Esophagus muscularis mucosa (tissue), 4 donors: ENCODE measurements at regions not wholly inside any gene's neighbourhood (a gene's known extent, or its start where the extent isn't known, plus 50 kb on each side); places are given as distances from the start of the nearest gene placed in this dataset.
A peak's percentile ranks its signal among the peaks of the same experiment; 100 is the strongest.

Source experiments
- DNase-seq: peaks from one replicate; pipeline ENCODE4 v3.0.0-alpha.2; 2017; ENCODE audit errors: extremely low spot score
- H3K27ac ChIP-seq, 4 donors: fragments of 200-600 bp; sonication (generic); replicated peaks in 1 of 4; 1 replicate in 3 of 4; 2 replicates in 1 of 4; pipeline ENCODE4 v1.5.1; 2016 to 2019; ENCODE audit warnings: mild to moderate bottlenecking in 1 of 4
- H3K27me3 ChIP-seq, 4 donors: fragments of 200-600 bp; sonication (generic); one replicate each; pipeline versions ENCODE4 v1.5.1 to v1.6.0; 2016 to 2019
- H3K36me3 ChIP-seq, 4 donors: fragments of 200-600 bp; sonication (generic); one replicate each; pipeline ENCODE4 v1.5.1; 2016 to 2019
- H3K4me1 ChIP-seq, 4 donors: fragments of 200-600 bp; sonication (generic); one replicate each; pipeline ENCODE4 v1.5.1; 2016 to 2019
- H3K4me3 ChIP-seq, 4 donors: fragments of 200-600 bp; sonication (generic); 1 replicate in 2 of 4; 2 replicates in 2 of 4; pipeline ENCODE4 v1.5.1; 2016 to 2019; ENCODE audit warnings: mild to moderate bottlenecking in 4 of 4, moderate library complexity in 1 of 4
- H3K9me3 ChIP-seq, 4 donors: fragments of 200-600 bp; sonication (generic); 1 replicate in 3 of 4; 2 replicates in 1 of 4; pipeline ENCODE4 v1.5.1; 2016 to 2019
- EP300 ChIP-seq: sonication (generic); formaldehyde crosslinking; IDR thresholded peaks from one replicate; pipeline ENCODE4 v1.6.1; 2017; ENCODE audit warnings: antibody characterized with exemption
- POLR2A ChIP-seq: fragments of 450-650 bp; IDR thresholded peaks from one replicate; pipeline ENCODE4 v1.6.1; 2017; ENCODE audit warnings: antibody characterized with exemption, moderate library complexity, mild to moderate bottlenecking, low read depth
- POLR2AphosphoS5 ChIP-seq, 2 donors: sonication (generic); formaldehyde crosslinking; IDR thresholded peaks; one replicate each; pipeline ENCODE4 v1.6.1; 2017; ENCODE audit warnings: antibody characterized with exemption in 2 of 2
- WGBS: methylation state at CpG from one replicate; pipeline ENCODE4 v1.1.5; 2018; 5-methylcytosine and 5-hydroxymethylcytosine counted together
- intact Hi-C: fragments of 100-400 bp; cut with DNase I; formaldehyde crosslinking; loops from one replicate; pipeline ENCODE4 v1.15.1; 2023
- TF ChIP-seq, protein P1 (sequence below), 3 experiments: fragments of 200-600 bp in 2 of 3; fragments of 450-650 bp in 1 of 3; sonication (generic) in 2 of 3; IDR thresholded peaks; one replicate each; pipeline ENCODE4 v1.5.1; 2017 to 2019; ENCODE audit warnings: antibody characterized with exemption in 3 of 3, mild to moderate bottlenecking in 2 of 3, moderate library complexity in 1 of 3

DNA sequence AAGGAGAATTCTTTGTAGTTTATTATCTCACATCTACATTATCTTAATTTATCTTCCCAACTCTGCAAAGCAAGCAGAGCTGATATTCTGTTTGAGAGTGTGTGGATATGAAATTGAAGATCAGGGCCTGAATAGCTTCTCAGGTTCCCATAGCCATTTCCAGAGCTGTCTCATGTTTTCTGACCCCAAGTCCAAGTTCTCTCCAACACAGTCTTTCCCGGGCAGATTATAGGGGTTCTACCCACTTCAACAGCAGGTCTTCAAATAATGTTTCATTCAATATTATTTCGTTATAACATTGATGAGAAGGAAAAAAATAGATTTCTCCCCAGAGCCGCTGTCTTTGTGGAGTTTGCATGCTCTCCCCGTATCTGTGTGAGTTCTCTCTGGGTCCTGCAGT lies 234.9 kb downstream of the ENC1 start:
- intact Hi-C loops = no loop called here
- H3K27me3 ChIP-seq = no peaks in the 10 kb centered on the region
- H3K4me3 ChIP-seq = no peak overlapping the region
- 86% methylated on average over 4 of the region's 4 CpGs for WGBS
- no peaks in the 10 kb centered on the region for H3K36me3 ChIP-seq
- TF ChIP-seq POLR2A = no peak
- no peak for TF ChIP-seq POLR2AphosphoS5 (IDR thresholded peaks at IDR 0.05)
- TF ChIP-seq, protein P1, sequence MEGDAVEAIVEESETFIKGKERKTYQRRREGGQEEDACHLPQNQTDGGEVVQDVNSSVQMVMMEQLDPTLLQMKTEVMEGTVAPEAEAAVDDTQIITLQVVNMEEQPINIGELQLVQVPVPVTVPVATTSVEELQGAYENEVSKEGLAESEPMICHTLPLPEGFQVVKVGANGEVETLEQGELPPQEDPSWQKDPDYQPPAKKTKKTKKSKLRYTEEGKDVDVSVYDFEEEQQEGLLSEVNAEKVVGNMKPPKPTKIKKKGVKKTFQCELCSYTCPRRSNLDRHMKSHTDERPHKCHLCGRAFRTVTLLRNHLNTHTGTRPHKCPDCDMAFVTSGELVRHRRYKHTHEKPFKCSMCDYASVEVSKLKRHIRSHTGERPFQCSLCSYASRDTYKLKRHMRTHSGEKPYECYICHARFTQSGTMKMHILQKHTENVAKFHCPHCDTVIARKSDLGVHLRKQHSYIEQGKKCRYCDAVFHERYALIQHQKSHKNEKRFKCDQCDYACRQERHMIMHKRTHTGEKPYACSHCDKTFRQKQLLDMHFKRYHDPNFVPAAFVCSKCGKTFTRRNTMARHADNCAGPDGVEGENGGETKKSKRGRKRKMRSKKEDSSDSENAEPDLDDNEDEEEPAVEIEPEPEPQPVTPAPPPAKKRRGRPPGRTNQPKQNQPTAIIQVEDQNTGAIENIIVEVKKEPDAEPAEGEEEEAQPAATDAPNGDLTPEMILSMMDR (IDR thresholded peaks at IDR 0.05) = no peak
- no peak for TF ChIP-seq EP300
- no peaks in the 10 kb centered on the region for H3K4me1 ChIP-seq
- H3K9me3 ChIP-seq = no peaks in the 10 kb centered on the region
- peak; percentile 75 for DNase-seq
- H3K27ac ChIP-seq = no peak overlapping the region

DNA sequence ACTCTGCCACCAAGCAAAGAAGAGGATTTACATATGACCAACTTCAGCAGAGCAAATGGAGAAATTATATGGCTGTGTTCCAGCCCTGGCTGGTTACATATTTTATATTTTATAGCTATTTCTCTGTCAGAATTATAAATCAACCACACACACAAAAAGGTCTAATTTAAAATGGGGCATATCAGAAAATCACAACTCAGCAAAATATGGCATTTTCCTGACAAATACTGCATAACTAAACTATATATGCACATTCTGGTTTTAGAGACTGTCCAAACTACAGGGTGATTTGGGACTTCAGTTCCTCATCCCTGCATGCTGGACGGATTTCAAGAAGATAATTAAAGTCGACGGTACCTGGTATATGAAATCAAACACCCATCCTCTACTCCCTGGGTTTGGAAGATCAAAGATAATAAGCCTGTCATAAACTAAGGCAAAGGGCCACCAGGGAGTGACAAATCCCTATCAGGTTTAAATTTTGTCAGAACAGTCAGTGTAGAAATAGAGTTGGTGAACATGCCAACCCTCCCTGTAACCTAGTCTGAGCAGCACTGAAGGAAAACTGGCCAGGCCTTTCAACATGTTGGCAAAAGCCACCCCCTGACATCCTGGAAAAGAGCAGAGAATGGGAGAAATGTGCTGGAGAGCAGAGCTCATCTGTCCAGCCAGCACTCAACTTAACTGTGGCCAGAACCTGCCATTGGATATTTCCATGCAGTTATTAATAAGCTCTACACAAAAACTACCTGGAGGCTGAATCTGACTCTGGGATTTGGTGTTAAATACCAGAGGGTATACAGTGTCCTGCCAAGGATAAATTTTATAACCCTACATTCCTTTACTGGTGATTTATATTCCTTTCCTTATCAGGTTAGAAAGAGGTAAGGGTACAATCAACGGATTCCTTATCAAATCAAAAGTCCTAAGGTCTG lies 235.7 kb downstream of the ENC1 start:
- TF ChIP-seq POLR2A = no peak
- TF ChIP-seq, protein P1 (IDR thresholded peaks at IDR 0.05) = no peak
- Histone ChIP-seq H3K9me3 (no peaks in the 10 kb centered on the region), H3K36me3 (no peaks in the 10 kb centered on the region), H3K27me3 (no peaks in the 10 kb centered on the region), H3K4me3 (no peak overlapping the region), H3K27ac (no peak overlapping the region), H3K4me1 (no peaks in the 10 kb centered on the region)
- peak; percentile 57 for DNase-seq
- intact Hi-C loops = no loop called here
- 76% methylated on average over 4 of the region's 4 CpGs for WGBS

DNA sequence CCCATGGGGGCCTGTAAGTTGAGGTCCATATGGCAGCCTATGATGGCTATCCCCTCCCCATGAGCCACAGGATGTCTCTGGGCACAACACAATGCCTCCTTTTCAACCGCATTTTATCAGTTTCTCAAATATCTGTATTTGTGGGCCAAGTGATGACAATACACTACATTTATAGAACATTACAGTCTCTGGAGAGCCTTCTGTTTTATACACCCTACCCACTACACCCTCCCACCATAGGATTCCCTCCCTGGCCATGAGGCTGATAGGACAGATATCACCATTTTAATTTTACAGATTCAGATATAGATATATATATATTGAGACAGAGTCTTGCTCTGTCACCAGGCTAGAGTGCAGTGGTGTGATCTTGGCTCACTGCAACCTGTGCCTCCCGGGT lies 236.8 kb downstream of the ENC1 start:
- Histone ChIP-seq H3K4me1 (no peaks in the 10 kb centered on the region), H3K27ac (no peak overlapping the region), H3K9me3 (no peaks in the 10 kb centered on the region), H3K27me3 (no peaks in the 10 kb centered on the region), H3K36me3 (no peaks in the 10 kb centered on the region), H3K4me3 (no peak overlapping the region)
- no peak for DNase-seq
- TF ChIP-seq, protein P1 (IDR thresholded peaks at IDR 0.05) = no peak
- TF ChIP-seq EP300 = no peak
- no peak for TF ChIP-seq POLR2A
- no peak for TF ChIP-seq POLR2AphosphoS5 (IDR thresholded peaks at IDR 0.05)
- WGBS = 92% methylated on average over 2 of the region's 2 CpGs
- intact Hi-C loops = no loop called here

DNA sequence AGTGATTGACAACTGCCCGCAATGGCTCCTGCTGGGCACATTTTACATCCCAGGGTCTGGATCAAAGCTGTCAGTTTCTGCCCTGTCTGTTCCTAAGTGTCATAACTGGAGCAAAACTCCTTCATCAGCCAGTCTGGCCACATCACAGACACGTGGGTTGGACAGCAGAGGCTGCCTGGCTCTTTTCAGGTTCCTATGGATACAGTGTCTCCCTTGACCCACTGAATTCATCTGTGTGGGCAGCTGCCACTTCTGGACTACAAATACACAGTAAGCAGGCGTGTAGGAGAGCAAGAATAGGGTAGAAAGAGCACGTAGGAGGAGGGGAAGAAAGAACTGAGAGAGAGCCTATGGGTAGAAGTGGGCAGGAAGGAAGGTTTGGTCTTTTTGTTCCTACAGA lies 238.0 kb downstream of the ENC1 start:
- 77% methylated on average over 4 of the region's 4 CpGs for WGBS
- no peak for TF ChIP-seq POLR2AphosphoS5 (IDR thresholded peaks at IDR 0.05)
- no peak for TF ChIP-seq EP300
- TF ChIP-seq, protein P1 (IDR thresholded peaks at IDR 0.05) = no peak
- no peak for TF ChIP-seq POLR2A
- no peaks in the 10 kb centered on the region for H3K4me1 ChIP-seq
- no peak overlapping the region for H3K27ac ChIP-seq
- H3K27me3 ChIP-seq = no peaks in the 10 kb centered on the region
- no peaks in the 10 kb centered on the region for H3K9me3 ChIP-seq
- H3K4me3 ChIP-seq = no peak overlapping the region
- peak; percentile 39 for DNase-seq
- intact Hi-C loops = no loop called here
- no peaks in the 10 kb centered on the region for H3K36me3 ChIP-seq

DNA sequence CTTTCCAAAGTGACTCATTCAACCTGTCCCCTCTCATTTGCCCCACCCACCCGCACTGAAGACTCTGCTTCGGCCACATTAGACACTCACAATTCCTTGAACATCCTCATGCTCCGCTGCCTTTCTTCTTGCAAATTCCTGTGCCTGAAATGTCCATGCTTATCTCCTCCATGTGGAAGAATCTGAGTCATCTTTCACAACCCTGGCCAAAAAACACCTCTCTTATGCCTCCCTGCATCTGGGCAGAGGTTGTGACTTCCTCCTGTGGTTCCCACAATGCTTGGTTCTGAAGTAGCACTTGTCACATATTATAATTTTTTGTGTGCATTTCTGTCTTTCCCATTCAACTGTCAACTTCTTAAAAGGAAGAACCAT lies 238.6 kb downstream of the ENC1 start:
- peak; percentile 55 for DNase-seq
- 90% methylated on average over 3 of the region's 3 CpGs for WGBS
- Histone ChIP-seq H3K27me3 (no peaks in the 10 kb centered on the region), H3K4me3 (no peak overlapping the region), H3K9me3 (no peaks in the 10 kb centered on the region), H3K36me3 (no peaks in the 10 kb centered on the region), H3K4me1 (no peaks in the 10 kb centered on the region), H3K27ac (no peak overlapping the region)
- TF ChIP-seq POLR2A = no peak
- no peak for TF ChIP-seq POLR2AphosphoS5 (IDR thresholded peaks at IDR 0.05)
- intact Hi-C loops = no loop called here
